GM06990 (cell line): ENCODE measurements at regions not wholly inside any gene's neighbourhood (a gene's known extent, or its start where the extent isn't known, plus 50 kb on each side); places are given as distances from the start of the nearest gene placed in this dataset.

Source experiments
- DNase-seq: peaks from one replicate; pipeline ENCODE4 v3.0.0-alpha.2; 2011; ENCODE audit not compliant: insufficient read length; ENCODE audit errors: extremely low read depth
- H3K27me3 ChIP-seq: replicated peaks from 2 replicates; pipeline ENCODE4 v1.6.0; 2011; ENCODE audit warnings: low read length; ENCODE audit not compliant: control insufficient read depth, insufficient read depth
- H3K36me3 ChIP-seq: 2 replicates; pipeline ENCODE4 v1.5.1; 2011; ENCODE audit warnings: low read length; ENCODE audit not compliant: control insufficient read depth, insufficient read depth
- H3K4me3 ChIP-seq: replicated peaks from 2 replicates; pipeline ENCODE4 v1.5.1; 2011; ENCODE audit warnings: low read depth, mild to moderate bottlenecking, control low read depth, low read length
- TF ChIP-seq, protein P1 (sequence below): IDR thresholded peaks from 2 replicates; pipeline ENCODE4 v1.5.1; 2011; ENCODE audit warnings: low read length, control low read depth, mild to moderate bottlenecking, inconsistent platforms; ENCODE audit not compliant: insufficient read depth, poor library complexity, severe bottlenecking

DNA sequence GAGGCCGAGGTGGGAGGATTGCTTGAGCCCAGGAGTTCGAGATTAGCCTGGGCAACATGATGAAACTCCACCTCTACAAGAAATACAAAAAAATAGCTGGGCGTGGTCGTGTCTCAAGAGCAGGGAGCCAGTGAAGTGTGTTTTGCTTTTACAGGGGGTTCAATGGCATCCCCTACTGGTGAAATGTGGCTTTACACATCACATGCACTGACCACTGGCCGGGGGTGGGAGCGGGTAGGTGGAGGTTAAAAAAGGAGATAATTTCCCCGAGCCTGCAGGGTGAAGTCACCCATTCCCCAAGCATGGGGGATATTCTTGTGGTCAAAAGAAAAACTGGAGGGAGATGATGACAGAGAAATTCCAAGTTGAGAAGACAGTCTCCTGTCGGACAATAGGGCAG, 63.6 kb upstream of the PWP1 start:
- TF ChIP-seq, protein P1, sequence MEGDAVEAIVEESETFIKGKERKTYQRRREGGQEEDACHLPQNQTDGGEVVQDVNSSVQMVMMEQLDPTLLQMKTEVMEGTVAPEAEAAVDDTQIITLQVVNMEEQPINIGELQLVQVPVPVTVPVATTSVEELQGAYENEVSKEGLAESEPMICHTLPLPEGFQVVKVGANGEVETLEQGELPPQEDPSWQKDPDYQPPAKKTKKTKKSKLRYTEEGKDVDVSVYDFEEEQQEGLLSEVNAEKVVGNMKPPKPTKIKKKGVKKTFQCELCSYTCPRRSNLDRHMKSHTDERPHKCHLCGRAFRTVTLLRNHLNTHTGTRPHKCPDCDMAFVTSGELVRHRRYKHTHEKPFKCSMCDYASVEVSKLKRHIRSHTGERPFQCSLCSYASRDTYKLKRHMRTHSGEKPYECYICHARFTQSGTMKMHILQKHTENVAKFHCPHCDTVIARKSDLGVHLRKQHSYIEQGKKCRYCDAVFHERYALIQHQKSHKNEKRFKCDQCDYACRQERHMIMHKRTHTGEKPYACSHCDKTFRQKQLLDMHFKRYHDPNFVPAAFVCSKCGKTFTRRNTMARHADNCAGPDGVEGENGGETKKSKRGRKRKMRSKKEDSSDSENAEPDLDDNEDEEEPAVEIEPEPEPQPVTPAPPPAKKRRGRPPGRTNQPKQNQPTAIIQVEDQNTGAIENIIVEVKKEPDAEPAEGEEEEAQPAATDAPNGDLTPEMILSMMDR, result peak; percentile 68
- H3K4me3 ChIP-seq, result no peak overlapping the region
- no peak for DNase-seq
- H3K27me3 ChIP-seq, result no peaks in the 10 kb centered on the region
- H3K36me3 ChIP-seq, result no peaks in the 10 kb centered on the region

DNA sequence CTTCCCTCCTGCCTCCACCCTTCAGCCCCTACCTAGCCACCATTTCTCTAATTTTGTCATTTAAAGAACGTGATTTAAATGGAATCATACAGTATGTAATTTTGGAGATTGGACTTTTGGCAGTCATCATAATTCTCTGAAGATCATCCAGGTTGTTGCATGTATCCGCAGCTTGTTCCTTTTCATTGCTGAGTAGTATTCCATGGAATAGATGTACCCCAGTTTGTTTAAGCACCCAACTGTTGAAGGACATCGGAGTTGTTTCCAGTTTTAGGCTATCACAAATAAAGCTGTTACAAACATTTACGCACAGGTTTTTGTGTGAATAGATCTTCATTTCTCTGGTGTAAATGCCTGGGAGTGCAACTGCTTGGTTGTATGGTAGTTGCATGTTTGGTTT, 61.1 kb upstream of the PWP1 start:
- TF ChIP-seq, protein P1, result no peak
- H3K27me3 ChIP-seq, result no peaks in the 10 kb centered on the region

DNA sequence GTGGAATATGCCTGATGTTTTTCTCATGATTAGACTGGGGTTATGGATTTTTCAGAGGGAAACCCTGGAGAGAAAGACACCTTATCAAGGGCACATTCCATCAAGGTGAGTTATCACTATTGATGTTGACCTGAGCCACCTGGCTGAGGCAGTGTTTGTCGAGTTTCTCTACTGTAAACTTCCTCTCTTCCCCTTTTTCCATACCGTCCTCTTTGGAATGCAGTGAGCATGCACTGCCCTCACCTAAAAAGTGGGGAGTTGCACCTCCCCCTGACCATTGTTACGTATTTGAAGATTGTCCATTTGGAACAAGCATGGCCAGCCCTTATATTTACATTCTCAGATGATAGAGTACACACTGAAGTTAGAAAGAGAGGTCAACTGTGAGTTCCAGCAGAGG, 53.9 kb upstream of the PWP1 start:
- Histone ChIP-seq H3K4me3 (no peak overlapping the region), H3K36me3 (no peaks in the 10 kb centered on the region), H3K27me3 (peaks cover 2% of the 10 kb centered on the region)
- no peak for DNase-seq
- TF ChIP-seq, protein P1, result no peak

More for the DNA sequence above, 61.1 kb upstream of the PWP1 start:
- H3K36me3 ChIP-seq, result no peaks in the 10 kb centered on the region
- no peak for DNase-seq
- no peak overlapping the region for H3K4me3 ChIP-seq

DNA sequence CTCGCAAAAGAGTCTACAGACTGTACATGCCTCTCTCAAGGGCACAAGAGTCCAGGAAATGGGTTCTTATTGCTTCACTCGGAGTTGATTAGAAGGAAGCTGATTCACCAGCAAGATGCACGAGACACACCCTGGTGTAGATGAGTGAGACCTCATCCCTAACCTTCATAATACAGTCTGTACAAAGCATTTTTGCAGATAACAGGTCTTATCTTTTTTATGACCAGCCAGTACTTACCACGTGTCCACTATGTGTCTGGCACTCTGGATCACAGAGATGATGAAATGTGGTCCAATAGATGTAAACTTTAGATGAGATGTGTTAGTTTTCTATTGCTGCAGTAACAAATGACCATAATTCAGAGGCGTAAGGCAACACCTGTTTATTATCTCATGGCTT, 53.4 kb upstream of the PWP1 start:
- TF ChIP-seq, protein P1, result no peak

DNA sequence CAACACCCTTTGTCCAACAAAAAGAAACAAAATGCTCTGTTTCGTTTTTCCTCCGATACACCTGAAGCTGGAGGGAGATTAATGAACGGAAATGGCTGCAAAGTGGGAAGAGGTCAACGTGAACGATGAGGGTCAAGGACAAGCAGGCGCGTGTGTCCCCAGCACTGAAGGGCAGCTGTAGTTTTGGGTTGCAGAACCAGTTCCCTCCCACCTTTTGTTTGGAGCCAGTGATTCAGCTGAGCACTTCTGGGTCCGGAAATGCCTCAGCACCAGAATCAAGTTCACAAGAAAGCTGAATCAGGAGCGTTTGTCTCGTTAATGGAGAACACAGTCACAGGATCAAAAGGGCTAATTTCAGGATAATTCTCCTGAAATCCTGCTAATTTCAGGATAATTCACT, 51.1 kb upstream of the PWP1 start:
- DNase-seq, result no peak
- Histone ChIP-seq H3K27me3 (peaks cover 2% of the 10 kb centered on the region), H3K36me3 (no peaks in the 10 kb centered on the region), H3K4me3 (no peak overlapping the region)
- TF ChIP-seq, protein P1, result no peak

More for the DNA sequence above, 53.4 kb upstream of the PWP1 start:
- Histone ChIP-seq H3K4me3 (no peak overlapping the region), H3K36me3 (no peaks in the 10 kb centered on the region), H3K27me3 (peaks cover 2% of the 10 kb centered on the region)
- DNase-seq, result no peak

DNA sequence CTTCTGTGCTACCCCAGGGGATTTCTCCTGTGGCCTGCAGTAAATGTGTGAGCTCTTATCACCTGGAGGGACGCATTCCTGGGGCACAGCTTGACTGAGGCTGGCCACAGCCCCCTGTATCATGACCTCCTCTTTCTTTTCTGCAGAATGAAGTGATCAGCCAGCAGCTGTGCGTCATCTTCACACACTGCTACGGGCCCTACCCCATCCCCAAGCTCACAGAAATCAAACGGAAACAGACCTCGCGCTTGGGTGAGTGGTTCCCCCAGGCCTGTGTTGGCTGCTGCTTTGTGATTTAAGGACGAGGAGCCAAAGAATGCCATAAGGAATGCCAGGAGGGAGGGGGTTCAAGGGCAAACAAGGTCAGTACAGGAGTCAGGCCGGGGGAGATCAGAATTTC, 50.5 kb upstream of the PWP1 start:
- TF ChIP-seq, protein P1, result no peak
- no peak for DNase-seq
- Histone ChIP-seq H3K4me3 (no peak overlapping the region), H3K27me3 (no peaks in the 10 kb centered on the region), H3K36me3 (no peaks in the 10 kb centered on the region)
